HG02870 (cell line): ENCODE measurements at regions not wholly inside any gene's neighbourhood (a gene's known extent, or its start where the extent isn't known, plus 50 kb on each side); places are given as distances from the start of the nearest gene placed in this dataset.
"Not testable (repeated sequence)": the region's sequence is repeated elsewhere in the genome, so short reads cannot be mapped to it uniquely, and the experiment has no call there.

Experiments used
- ATAC-seq: cut with Tn5 transposase; IDR thresholded peaks from one replicate; pipeline ENCODE4 v1.9.1; 2021; ENCODE audit warnings: mild to moderate bottlenecking, moderate library complexity; ENCODE audit not compliant: unreplicated experiment

GRCh38 chr11:14573539-14574057, 53.4 kb upstream of the PSMA1 start:
- not testable (repeated sequence) for ATAC-seq

DNA sequence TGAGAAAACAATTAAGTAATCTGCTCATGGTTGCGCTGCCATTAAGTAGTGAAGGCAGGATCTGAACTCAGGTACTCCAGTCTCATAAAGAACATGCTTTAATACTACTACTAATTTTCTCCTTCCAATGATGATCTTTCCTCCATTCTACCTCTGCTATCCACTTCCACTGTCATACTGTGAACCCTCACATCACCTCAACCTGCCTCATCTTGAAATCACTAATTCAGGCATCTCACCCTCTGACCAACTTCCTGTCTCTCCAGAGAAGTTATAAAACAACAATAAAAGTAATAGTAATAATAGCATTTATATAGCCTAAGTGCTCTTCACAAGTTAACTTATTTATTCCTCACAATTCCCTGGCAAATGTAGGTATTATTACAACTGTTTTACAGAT, 57.1 kb upstream of the PSMA1 start:
- ATAC-seq, result no peak

DNA sequence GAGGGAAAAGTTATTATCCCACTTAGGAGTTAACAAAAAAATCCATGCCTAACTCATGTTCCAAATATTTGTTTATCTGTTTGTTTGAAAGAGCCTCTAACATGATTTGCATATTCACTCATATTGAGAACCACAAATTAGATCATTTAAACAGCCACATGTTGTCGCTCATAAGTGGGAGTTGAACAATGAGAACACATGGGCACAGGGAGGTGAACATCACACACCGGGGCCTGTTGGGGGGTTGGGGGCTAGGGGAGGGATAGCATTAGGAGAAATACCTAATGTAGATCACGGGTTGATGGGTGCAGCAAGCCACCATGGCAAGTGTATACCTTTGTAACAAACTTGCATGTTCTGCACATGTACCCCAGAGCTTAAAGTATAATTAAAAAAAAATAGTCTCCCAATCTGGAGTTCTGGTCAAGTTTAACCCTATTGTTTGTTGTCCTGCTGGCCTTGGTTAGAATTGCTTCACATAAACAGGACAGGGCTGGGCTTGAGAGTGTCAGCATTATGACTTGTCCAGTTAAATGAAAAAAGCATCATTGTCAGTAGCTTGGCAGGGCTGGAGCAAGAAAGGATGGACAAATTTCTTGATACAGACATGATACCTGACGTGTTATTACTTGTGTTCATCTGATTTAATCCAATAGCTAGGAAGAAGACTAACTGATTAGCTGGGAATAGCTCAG, 57.8 kb upstream of the PSMA1 start:
- ATAC-seq, result peak; percentile 9

- ATAC-seq, result peak; percentile 100
These were observed 58.4 kb upstream of the PSMA1 start for GRCh38 chr11:14578541-14578956.

- no peak for ATAC-seq
These were observed 59.5 kb upstream of the PSMA1 start for GRCh38 chr11:14579646-14580045.

DNA sequence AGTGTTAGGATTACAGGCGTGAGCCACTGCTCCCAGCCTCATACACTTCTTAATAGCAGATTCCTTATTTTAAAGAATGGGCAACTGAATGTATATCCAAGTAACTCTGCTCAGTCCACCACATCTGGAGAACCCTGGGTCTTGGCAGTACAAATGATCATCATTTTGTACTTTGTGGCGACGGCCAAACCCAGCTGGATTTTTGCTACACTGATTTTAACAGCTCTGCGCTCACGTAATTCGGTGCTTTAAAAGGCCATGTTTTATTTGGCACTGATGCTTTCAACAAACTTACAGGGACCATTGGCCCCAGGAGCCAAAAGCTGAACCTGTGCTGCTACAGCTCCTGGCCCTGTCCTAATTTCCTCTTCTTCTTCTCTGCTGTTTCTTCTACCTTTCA, 60.8 kb upstream of the PDE3B start:
- no peak for ATAC-seq

- no peak for ATAC-seq
These were observed 60.2 kb upstream of the PDE3B start for GRCh38 chr11:14583252-14584034.

GRCh38 chr11:14584035-14584363, 59.6 kb upstream of the PDE3B start:
- ATAC-seq, result no peak

DNA sequence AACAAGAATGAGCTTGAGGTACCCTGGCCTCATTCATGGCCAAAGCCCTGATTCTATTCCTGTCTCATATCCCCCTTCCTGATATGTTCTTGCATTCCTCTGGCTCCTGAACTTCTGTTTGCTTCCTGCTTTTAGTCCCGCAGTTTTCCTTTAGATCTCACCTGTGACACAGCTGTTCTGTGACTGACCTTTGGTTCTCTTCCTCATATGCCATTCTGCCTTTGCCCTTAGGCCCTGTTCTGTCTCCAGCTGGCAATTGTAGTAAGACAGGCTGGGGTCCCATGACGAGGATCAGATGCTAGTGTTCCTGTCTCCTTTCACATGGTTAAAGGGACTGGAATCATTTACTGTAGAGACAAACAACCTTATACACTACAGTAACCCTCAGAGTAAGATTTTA, 59.0 kb upstream of the PDE3B start:
- no peak for ATAC-seq

DNA sequence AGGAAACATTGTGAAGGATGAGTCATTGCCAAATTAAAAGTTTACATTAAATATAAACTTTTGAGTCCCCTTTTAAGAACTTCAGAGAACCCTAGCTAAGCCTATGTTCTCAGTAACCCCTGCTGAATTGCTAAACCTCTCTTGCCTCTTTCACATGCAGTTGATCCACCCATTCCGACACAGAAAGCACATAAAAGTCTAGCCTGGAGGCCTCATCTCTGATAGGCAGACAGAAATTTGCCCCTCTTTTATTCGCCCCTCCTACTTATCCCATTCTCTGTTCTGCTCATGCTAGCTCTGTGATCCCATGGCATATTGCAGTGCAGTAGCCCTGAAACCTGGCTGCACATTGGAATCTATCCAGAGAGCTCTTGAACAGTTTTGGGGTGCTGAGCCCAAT, 58.2 kb upstream of the PDE3B start:
- ATAC-seq, result no peak

- no peak for ATAC-seq
These were observed 56.3 kb upstream of the PDE3B start for GRCh38 chr11:14587258-14587657.

DNA sequence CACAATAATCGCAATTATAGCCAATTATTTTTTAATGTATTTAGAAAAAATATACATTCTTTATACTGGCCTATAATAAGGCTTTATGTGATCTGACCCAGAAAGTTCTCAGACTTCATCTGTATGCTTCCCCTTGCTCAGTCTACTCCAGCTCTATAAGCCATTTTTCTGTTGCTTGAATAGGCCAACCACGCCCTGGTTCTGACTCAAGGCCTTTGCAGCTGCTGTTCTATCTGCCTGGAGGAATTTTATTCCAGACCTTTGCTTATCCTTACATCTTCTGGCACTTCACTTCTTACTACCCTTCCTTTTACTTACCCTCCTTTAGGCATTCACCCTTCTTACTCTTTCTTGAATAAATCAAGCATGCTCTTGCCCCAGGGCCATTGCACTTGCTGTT, 54.9 kb upstream of the PDE3B start:
- ATAC-seq, result no peak

DNA sequence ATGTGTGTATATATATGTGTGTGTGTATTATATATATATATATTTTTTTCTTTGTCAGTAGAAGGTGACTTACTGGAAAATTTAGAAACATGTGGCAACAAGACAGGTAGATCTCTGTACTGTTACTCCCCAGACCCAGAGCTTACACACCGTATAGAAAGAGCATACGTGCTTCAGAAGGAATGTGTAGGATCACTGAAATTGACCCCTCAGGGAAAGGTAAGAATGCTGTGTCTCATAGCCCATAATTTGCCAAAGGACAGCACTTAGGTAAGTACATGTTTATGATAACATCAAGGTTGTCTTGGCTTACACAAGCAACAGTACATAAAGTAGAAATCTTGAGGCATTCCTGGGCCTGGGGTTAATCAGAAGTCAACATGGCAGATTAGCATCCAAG, 54.2 kb upstream of the PDE3B start:
- no peak for ATAC-seq

GRCh38 chr11:14591046-14591445, 52.6 kb upstream of the PDE3B start:
- ATAC-seq, result not testable (repeated sequence)

DNA sequence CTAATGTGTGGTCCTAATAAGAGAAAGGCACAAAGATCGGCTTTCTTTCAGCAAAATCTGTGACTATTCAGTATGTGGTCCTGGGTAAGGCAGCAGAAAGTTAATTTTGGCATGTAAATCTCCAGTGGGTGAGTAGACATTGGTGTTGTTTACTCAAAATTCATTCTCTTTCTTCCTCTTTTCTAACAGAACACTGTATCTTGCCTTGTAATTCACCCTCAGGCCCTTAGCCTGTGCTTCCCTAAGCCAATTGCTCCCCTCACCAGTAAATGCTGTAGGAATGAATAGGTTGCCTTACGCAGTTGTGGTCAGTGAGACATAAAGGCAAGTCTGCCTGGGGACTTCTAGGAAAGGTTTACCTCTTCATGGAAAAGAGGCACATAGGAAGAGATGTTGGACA, 49.9 kb upstream of the PDE3B start:
- no peak for ATAC-seq
